ENCODE measurements at regions not wholly inside any gene's neighbourhood (a gene's known extent, or its start where the extent isn't known, plus 50 kb on each side); places are given as distances from the start of the nearest gene placed in this dataset.

- DNase-seq, result no peak
- Mint-ChIP-seq H3K27ac (no peak overlapping the region), H3K9me3 (peaks cover 1% of the 10 kb centered on the region), H3K36me3 (ENCODE audit: low read depth) (no peaks in the 10 kb centered on the region), H3K27me3 (ENCODE audit: low read depth) (no peaks in the 10 kb centered on the region), H3K4me1 (ENCODE audit: low read depth) (no peaks in the 10 kb centered on the region), H3K4me3 (no peak overlapping the region)
- intact Hi-C loops (cut with micrococcal nuclease), result no loop called here
- CTCF ChIA-PET, result interaction anchor here (0.6 kb wide), 1 partner anchor 8 kb away, joined by 3 read pairs; no protein-coding TSS in a partner anchor
These were observed 269.9 kb upstream of the FERD3L start for GRCh38 chr7:19415123-19415522.

- no peak for DNase-seq
- intact Hi-C loops (cut with micrococcal nuclease), result no loop called here
- Mint-ChIP-seq H3K9me3 (peaks cover 1% of the 10 kb centered on the region), H3K4me1 (ENCODE audit: low read depth) (no peaks in the 10 kb centered on the region), H3K36me3 (ENCODE audit: low read depth) (no peaks in the 10 kb centered on the region), H3K4me3 (no peak overlapping the region), H3K27me3 (ENCODE audit: low read depth) (no peaks in the 10 kb centered on the region), H3K27ac (no peak overlapping the region)
- CTCF ChIA-PET, result no interaction called here
These were observed 268.3 kb upstream of the FERD3L start for GRCh38 chr7:19413443-19413965.

GRCh38 chr7:19410691-19411090 lies 265.5 kb upstream of the FERD3L start:
- Mint-ChIP-seq H3K27ac (no peak overlapping the region), H3K27me3 (ENCODE audit: low read depth) (no peaks in the 10 kb centered on the region), H3K9me3 (peaks cover 1% of the 10 kb centered on the region), H3K4me1 (ENCODE audit: low read depth) (no peaks in the 10 kb centered on the region), H3K4me3 (no peak overlapping the region), H3K36me3 (ENCODE audit: low read depth) (no peaks in the 10 kb centered on the region)
- CTCF ChIA-PET, result no interaction called here
- DNase-seq, result no peak
- intact Hi-C loops (cut with micrococcal nuclease), result no loop called here

GRCh38 chr7:19410106-19410505 lies 264.9 kb upstream of the FERD3L start:
- no peaks in the 10 kb centered on the region for H3K36me3 Mint-ChIP-seq (ENCODE audit: low read depth)
- CTCF ChIA-PET, result no interaction called here
- H3K4me3 Mint-ChIP-seq, result no peak overlapping the region
- no peak for DNase-seq
- no peaks in the 10 kb centered on the region for H3K27me3 Mint-ChIP-seq (ENCODE audit: low read depth)
- H3K27ac Mint-ChIP-seq, result no peak overlapping the region
- no peaks in the 10 kb centered on the region for H3K4me1 Mint-ChIP-seq (ENCODE audit: low read depth)
- peaks cover 1% of the 10 kb centered on the region for H3K9me3 Mint-ChIP-seq
- intact Hi-C loops (cut with micrococcal nuclease), result no loop called here

- no peak overlapping the region for H3K27ac Mint-ChIP-seq
- CTCF ChIA-PET, result no interaction called here
- intact Hi-C loops (cut with micrococcal nuclease), result no loop called here
- no peaks in the 10 kb centered on the region for H3K36me3 Mint-ChIP-seq (ENCODE audit: low read depth)
- H3K9me3 Mint-ChIP-seq, result peaks cover 1% of the 10 kb centered on the region
- H3K4me3 Mint-ChIP-seq, result no peak overlapping the region
- H3K27me3 Mint-ChIP-seq (ENCODE audit: low read depth), result no peaks in the 10 kb centered on the region
- no peaks in the 10 kb centered on the region for H3K4me1 Mint-ChIP-seq (ENCODE audit: low read depth)
- no peak for DNase-seq
These were observed 263.5 kb upstream of the FERD3L start for GRCh38 chr7:19408706-19409220.

GRCh38 chr7:19407270-19407669 lies 262.0 kb upstream of the FERD3L start:
- intact Hi-C loops (cut with micrococcal nuclease), result no loop called here
- CTCF ChIA-PET, result interaction anchor here (1.6 kb wide), 1 partner anchor 8 kb away, joined by 3 read pairs; no protein-coding TSS in a partner anchor
- no peak for DNase-seq
- H3K36me3 Mint-ChIP-seq (ENCODE audit: low read depth), result no peaks in the 10 kb centered on the region
- H3K9me3 Mint-ChIP-seq, result no peaks in the 10 kb centered on the region
- no peak overlapping the region for H3K4me3 Mint-ChIP-seq
- H3K27ac Mint-ChIP-seq, result no peak overlapping the region
- H3K27me3 Mint-ChIP-seq (ENCODE audit: low read depth), result no peaks in the 10 kb centered on the region
- no peaks in the 10 kb centered on the region for H3K4me1 Mint-ChIP-seq (ENCODE audit: low read depth)

- Mint-ChIP-seq H3K9me3 (no peaks in the 10 kb centered on the region), H3K4me3 (no peak overlapping the region), H3K27ac (no peak overlapping the region), H3K4me1 (ENCODE audit: low read depth) (no peaks in the 10 kb centered on the region), H3K36me3 (ENCODE audit: low read depth) (no peaks in the 10 kb centered on the region), H3K27me3 (ENCODE audit: low read depth) (no peaks in the 10 kb centered on the region)
- CTCF ChIA-PET, result no interaction called here
- intact Hi-C loops (cut with micrococcal nuclease), result no loop called here
- no peak for DNase-seq
These were observed 260.3 kb upstream of the FERD3L start for GRCh38 chr7:19405541-19405940.

GRCh38 chr7:19404912-19405329 lies 259.7 kb upstream of the FERD3L start:
- Mint-ChIP-seq H3K4me1 (ENCODE audit: low read depth) (no peaks in the 10 kb centered on the region), H3K9me3 (no peaks in the 10 kb centered on the region), H3K27me3 (ENCODE audit: low read depth) (no peaks in the 10 kb centered on the region), H3K36me3 (ENCODE audit: low read depth) (no peaks in the 10 kb centered on the region), H3K27ac (no peak overlapping the region), H3K4me3 (no peak overlapping the region)
- CTCF ChIA-PET, result no interaction called here
- DNase-seq, result no peak
- intact Hi-C loops (cut with micrococcal nuclease), result no loop called here

GRCh38 chr7:19403691-19404090 lies 258.5 kb upstream of the FERD3L start:
- no peaks in the 10 kb centered on the region for H3K36me3 Mint-ChIP-seq (ENCODE audit: low read depth)
- no peak overlapping the region for H3K4me3 Mint-ChIP-seq
- H3K27me3 Mint-ChIP-seq (ENCODE audit: low read depth), result no peaks in the 10 kb centered on the region
- DNase-seq, result no peak
- intact Hi-C loops (cut with micrococcal nuclease), result no loop called here
- no peaks in the 10 kb centered on the region for H3K4me1 Mint-ChIP-seq (ENCODE audit: low read depth)
- no peak overlapping the region for H3K27ac Mint-ChIP-seq
- no peaks in the 10 kb centered on the region for H3K9me3 Mint-ChIP-seq
- CTCF ChIA-PET, result no interaction called here

- H3K27ac Mint-ChIP-seq, result no peak overlapping the region
- H3K36me3 Mint-ChIP-seq (ENCODE audit: low read depth), result no peaks in the 10 kb centered on the region
- no peak for DNase-seq
- no peaks in the 10 kb centered on the region for H3K4me1 Mint-ChIP-seq (ENCODE audit: low read depth)
- no peaks in the 10 kb centered on the region for H3K27me3 Mint-ChIP-seq (ENCODE audit: low read depth)
- no peak overlapping the region for H3K4me3 Mint-ChIP-seq
- H3K9me3 Mint-ChIP-seq, result no peaks in the 10 kb centered on the region
- CTCF ChIA-PET, result no interaction called here
- intact Hi-C loops (cut with micrococcal nuclease), result no loop called here
These were observed 256.2 kb upstream of the FERD3L start for GRCh38 chr7:19401461-19401860.

GRCh38 chr7:19400758-19401254 lies 255.6 kb upstream of the FERD3L start:
- Mint-ChIP-seq H3K4me1 (ENCODE audit: low read depth) (no peaks in the 10 kb centered on the region), H3K36me3 (ENCODE audit: low read depth) (no peaks in the 10 kb centered on the region), H3K27me3 (ENCODE audit: low read depth) (no peaks in the 10 kb centered on the region), H3K27ac (no peak overlapping the region), H3K4me3 (no peak overlapping the region), H3K9me3 (no peaks in the 10 kb centered on the region)
- intact Hi-C loops (cut with micrococcal nuclease), result no loop called here
- no peak for DNase-seq
- CTCF ChIA-PET, result no interaction called here

GRCh38 chr7:19397911-19398310 lies 252.7 kb upstream of the FERD3L start:
- Mint-ChIP-seq H3K36me3 (ENCODE audit: low read depth) (no peaks in the 10 kb centered on the region), H3K27ac (no peak overlapping the region), H3K4me3 (no peak overlapping the region), H3K9me3 (no peaks in the 10 kb centered on the region), H3K4me1 (ENCODE audit: low read depth) (no peaks in the 10 kb centered on the region), H3K27me3 (ENCODE audit: low read depth) (no peaks in the 10 kb centered on the region)
- DNase-seq, result no peak
- CTCF ChIA-PET, result no interaction called here
- intact Hi-C loops (cut with micrococcal nuclease), result no loop called here

GRCh38 chr7:19392246-19392645 lies 247.0 kb upstream of the FERD3L start:
- Mint-ChIP-seq H3K27ac (no peak overlapping the region), H3K4me1 (ENCODE audit: low read depth) (no peaks in the 10 kb centered on the region), H3K9me3 (peaks cover 5% of the 10 kb centered on the region), H3K36me3 (ENCODE audit: low read depth) (no peaks in the 10 kb centered on the region), H3K27me3 (ENCODE audit: low read depth) (no peaks in the 10 kb centered on the region), H3K4me3 (no peak overlapping the region)
- intact Hi-C loops (cut with micrococcal nuclease), result no loop called here
- no peak for DNase-seq
- CTCF ChIA-PET, result no interaction called here

Data from activated naive CD4-positive, alpha-beta T cell treated with anti-CD3 and anti-CD28 coated beads for 36 hours (primary cell).